ENCODE measurements at regions not wholly inside any gene's neighbourhood (a gene's known extent, or its start where the extent isn't known, plus 50 kb on each side); places are given as distances from the start of the nearest gene placed in this dataset.

DNA sequence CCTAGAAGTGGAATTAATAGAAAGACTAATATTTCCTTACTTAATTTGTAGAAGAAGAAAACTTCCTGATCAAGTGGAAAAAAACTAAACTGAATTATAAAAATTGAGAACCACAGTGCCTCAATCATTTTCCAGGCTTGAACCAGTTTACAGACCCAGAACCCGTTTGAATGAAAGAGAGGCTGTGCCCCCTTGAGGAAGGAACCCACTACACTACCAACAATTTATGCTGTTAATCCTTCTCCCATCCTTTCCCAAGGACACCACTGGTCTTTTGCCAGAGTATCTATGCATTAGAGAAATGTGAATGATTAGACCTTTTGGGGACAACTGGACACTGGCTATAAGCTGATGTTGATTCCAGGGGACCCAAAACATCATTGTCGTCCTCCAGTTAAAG is 842.6 kb downstream of the TECRL start:
- no peak for DNase-seq (ENCODE audit: low read depth, low spot score)
- H3K9ac ChIP-seq (ENCODE audit: insufficient read length): no peak overlapping the region
- H3K9me3 ChIP-seq (ENCODE audit: low read depth, low read length): no peaks in the 10 kb centered on the region
- no peak for TF ChIP-seq EZH2 (IDR thresholded peaks at IDR 0.05)
- no peak for TF ChIP-seq POLR2AphosphoS5 (IDR thresholded peaks at IDR 0.05; ENCODE audit: borderline replicate concordance, low read depth, low read length)
- TF ChIP-seq FOXP2 (optimal IDR thresholded peaks at IDR 0.05; ENCODE audit: control extremely low read depth, extremely low read length, insufficient read depth): no peak
- no peak overlapping the region for H3K27ac ChIP-seq
- no peak overlapping the region for H3K4me3 ChIP-seq
- no peaks in the 10 kb centered on the region for H3K36me3 ChIP-seq (ENCODE audit: insufficient read depth, low read length)

DNA sequence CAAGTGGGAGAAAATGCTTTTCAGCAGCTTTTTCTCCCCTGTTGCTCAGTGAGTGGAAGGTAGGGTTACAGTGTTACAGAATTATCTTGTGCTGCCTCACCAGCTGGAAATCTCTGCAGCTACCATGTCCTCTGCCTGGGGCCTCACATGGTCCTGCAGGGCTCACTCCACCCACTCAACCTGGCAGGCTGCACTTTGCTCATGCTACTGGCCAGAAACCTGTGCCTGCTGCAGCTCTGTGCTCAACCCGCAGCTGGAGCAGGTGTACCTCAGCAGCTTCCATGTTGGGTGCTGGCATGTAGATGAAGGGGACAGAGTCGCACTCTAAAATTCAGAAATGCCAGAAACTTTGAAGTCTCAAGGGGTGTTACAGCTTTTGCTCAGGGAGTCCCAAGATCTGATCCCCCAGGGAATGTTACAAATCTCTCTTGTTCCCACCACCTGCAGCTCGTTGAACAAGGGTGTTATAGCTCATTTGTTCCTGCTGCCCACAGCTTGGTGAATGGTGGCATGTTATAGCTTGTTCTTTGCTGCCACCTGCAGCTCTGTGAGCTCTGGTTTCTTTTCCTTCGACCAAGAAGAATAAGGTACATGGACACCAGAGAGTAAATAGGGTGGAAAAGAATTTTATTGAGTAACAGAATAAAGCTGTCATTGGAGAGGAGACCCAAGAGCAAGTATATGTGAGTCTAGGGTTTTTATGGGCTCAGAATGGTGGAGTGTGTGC is 845.8 kb downstream of the TECRL start:
- no peak for TF ChIP-seq FOXP2 (optimal IDR thresholded peaks at IDR 0.05; ENCODE audit: control extremely low read depth, extremely low read length, insufficient read depth)
- TF ChIP-seq POLR2AphosphoS5 (IDR thresholded peaks at IDR 0.05; ENCODE audit: borderline replicate concordance, low read depth, low read length): no peak
- no peak for TF ChIP-seq EZH2 (IDR thresholded peaks at IDR 0.05)
- Histone ChIP-seq H3K4me3 (no peak overlapping the region), H3K9ac (ENCODE audit: insufficient read length) (no peak overlapping the region), H3K36me3 (ENCODE audit: insufficient read depth, low read length) (no peaks in the 10 kb centered on the region), H3K9me3 (ENCODE audit: low read depth, low read length) (peaks cover 5% of the 10 kb centered on the region; the same call in 1 of the 2 replicates), H3K27ac (no peak overlapping the region)
- no peak for DNase-seq (ENCODE audit: low read depth, low spot score)

DNA sequence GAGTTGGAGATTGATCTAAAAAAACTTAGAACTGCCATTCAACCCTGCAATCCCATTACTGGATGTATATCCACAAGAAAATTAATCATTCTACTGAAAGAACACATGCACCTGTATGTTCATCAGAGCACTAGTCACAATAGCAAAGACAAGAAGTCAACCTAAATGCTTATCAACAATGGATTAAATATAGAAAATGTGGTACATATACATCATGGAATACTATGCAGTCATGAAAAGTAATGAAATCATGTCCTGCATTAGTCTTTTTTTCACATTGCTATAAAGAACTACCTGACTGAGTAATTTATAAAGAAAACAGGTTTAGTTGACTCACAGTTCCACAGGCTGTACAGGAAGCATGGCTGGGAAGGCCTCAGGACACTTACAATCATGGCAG is 850.5 kb downstream of the TECRL start:
- H3K9ac ChIP-seq (ENCODE audit: insufficient read length): no peak overlapping the region
- peaks cover 5% of the 10 kb centered on the region; the same call in 1 of the 2 replicates for H3K9me3 ChIP-seq (ENCODE audit: low read depth, low read length)
- no peak overlapping the region for H3K4me3 ChIP-seq
- no peaks in the 10 kb centered on the region for H3K36me3 ChIP-seq (ENCODE audit: insufficient read depth, low read length)
- TF ChIP-seq POLR2AphosphoS5 (IDR thresholded peaks at IDR 0.05; ENCODE audit: borderline replicate concordance, low read depth, low read length) (no peak), EZH2 (IDR thresholded peaks at IDR 0.05) (no peak)
- H3K27ac ChIP-seq: no peak overlapping the region
- DNase-seq (ENCODE audit: low read depth, low spot score): no peak

- no peak overlapping the region for H3K4me3 ChIP-seq
- peaks cover 5% of the 10 kb centered on the region; the same call in 1 of the 2 replicates for H3K9me3 ChIP-seq (ENCODE audit: low read depth, low read length)
- no peak overlapping the region for H3K9ac ChIP-seq (ENCODE audit: insufficient read length)
- DNase-seq (ENCODE audit: low read depth, low spot score): no peak
- TF ChIP-seq POLR2AphosphoS5 (IDR thresholded peaks at IDR 0.05; ENCODE audit: borderline replicate concordance, low read depth, low read length) (no peak), FOXP2 (optimal IDR thresholded peaks at IDR 0.05; ENCODE audit: control extremely low read depth, extremely low read length, insufficient read depth) (no peak), EZH2 (IDR thresholded peaks at IDR 0.05) (no peak)
- H3K36me3 ChIP-seq (ENCODE audit: insufficient read depth, low read length): no peaks in the 10 kb centered on the region
- H3K27ac ChIP-seq: no peak overlapping the region
These were observed 852.9 kb downstream of the TECRL start for GRCh38 chr4:63556332-63556731.

DNA sequence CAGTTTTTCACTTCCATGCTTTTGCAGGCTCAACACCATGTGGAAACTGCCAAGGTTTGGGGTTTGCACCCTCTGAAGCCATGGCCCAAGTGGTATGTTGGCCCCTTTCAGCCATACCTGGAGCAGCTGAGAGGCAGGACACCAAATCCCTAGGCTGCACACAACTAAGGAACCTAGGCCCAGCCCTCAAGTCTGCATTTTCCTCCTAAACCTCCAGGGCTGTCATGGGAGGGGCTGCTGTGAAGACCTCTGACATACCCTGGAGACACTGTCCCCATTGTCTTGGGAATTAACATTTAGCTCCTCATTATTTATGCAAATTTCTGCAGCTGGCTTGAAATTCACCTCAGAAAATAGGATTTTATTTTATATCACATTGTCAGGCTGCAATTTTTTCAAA is 856.1 kb downstream of the TECRL start:
- H3K27ac ChIP-seq: no peak overlapping the region
- no peak for TF ChIP-seq POLR2AphosphoS5 (IDR thresholded peaks at IDR 0.05; ENCODE audit: borderline replicate concordance, low read depth, low read length)
- TF ChIP-seq FOXP2 (optimal IDR thresholded peaks at IDR 0.05; ENCODE audit: control extremely low read depth, extremely low read length, insufficient read depth): no peak
- no peak for TF ChIP-seq EZH2 (IDR thresholded peaks at IDR 0.05)
- no peak for DNase-seq (ENCODE audit: low read depth, low spot score)
- no peaks in the 10 kb centered on the region for H3K36me3 ChIP-seq (ENCODE audit: insufficient read depth, low read length)
- no peak overlapping the region for H3K9ac ChIP-seq (ENCODE audit: insufficient read length)
- H3K9me3 ChIP-seq (ENCODE audit: low read depth, low read length): no peaks in the 10 kb centered on the region
- H3K4me3 ChIP-seq: no peak overlapping the region

- no peaks in the 10 kb centered on the region for H3K36me3 ChIP-seq (ENCODE audit: insufficient read depth, low read length)
- H3K4me3 ChIP-seq: no peak overlapping the region
- no peak for DNase-seq (ENCODE audit: low read depth, low spot score)
- H3K9me3 ChIP-seq (ENCODE audit: low read depth, low read length): no peaks in the 10 kb centered on the region
- TF ChIP-seq EZH2 (IDR thresholded peaks at IDR 0.05) (no peak), POLR2AphosphoS5 (IDR thresholded peaks at IDR 0.05; ENCODE audit: borderline replicate concordance, low read depth, low read length) (no peak), FOXP2 (optimal IDR thresholded peaks at IDR 0.05; ENCODE audit: control extremely low read depth, extremely low read length, insufficient read depth) (no peak)
- no peak overlapping the region for H3K27ac ChIP-seq
- H3K9ac ChIP-seq (ENCODE audit: insufficient read length): no peak overlapping the region
These were observed 867.4 kb downstream of the TECRL start for GRCh38 chr4:63541828-63542227.

- Histone ChIP-seq H3K36me3 (ENCODE audit: insufficient read depth, low read length) (no peaks in the 10 kb centered on the region), H3K9ac (ENCODE audit: insufficient read length) (no peak overlapping the region), H3K9me3 (ENCODE audit: low read depth, low read length) (no peaks in the 10 kb centered on the region; the same call in 1 of the 2 replicates), H3K4me3 (no peak overlapping the region), H3K27ac (no peak overlapping the region)
- no peak for TF ChIP-seq EZH2 (IDR thresholded peaks at IDR 0.05)
- no peak for TF ChIP-seq POLR2AphosphoS5 (IDR thresholded peaks at IDR 0.05; ENCODE audit: borderline replicate concordance, low read depth, low read length)
- no peak for TF ChIP-seq FOXP2 (optimal IDR thresholded peaks at IDR 0.05; ENCODE audit: control extremely low read depth, extremely low read length, insufficient read depth)
- no peak for DNase-seq (ENCODE audit: low read depth, low spot score)
These were observed 879.5 kb downstream of the TECRL start for GRCh38 chr4:63529581-63530337.

DNA sequence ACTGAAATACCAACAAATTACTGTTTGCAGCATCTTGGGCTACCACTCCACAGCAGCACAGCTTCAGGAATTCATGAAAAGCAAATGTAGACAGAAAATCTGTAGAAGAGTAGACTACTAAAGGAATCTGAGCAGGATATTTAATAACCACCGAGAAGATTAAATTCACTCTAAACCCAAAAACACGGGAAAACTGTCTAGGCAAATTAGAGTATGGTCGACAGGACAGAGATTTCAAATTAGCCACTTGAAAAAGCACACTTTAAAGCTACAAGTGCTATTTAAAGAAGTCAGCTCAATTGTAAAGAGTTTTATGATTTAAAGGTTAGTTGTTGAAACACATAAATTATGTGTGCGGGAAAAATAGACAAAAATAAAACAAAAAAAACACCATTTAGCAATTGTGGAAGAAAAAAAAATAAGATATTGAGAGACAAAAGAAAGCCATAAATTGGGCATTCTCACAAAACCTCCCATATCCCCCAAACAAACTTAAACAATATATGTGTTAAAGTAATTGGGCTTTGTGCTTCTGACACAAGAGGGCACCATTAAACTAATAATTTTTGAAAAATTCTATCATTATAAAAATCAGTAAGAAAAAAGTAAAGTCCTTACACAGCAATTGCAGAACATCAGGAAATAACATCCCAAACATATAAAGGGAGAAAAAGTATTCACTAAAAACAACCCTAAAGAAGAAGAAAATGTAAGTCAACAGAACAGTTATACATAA is 880.8 kb downstream of the TECRL start:
- DNase-seq (ENCODE audit: low read depth, low spot score): peak; percentile 16
- no peaks in the 10 kb centered on the region; the same call in 1 of the 2 replicates for H3K9me3 ChIP-seq (ENCODE audit: low read depth, low read length)
- H3K9ac ChIP-seq (ENCODE audit: insufficient read length): peak overlapping the region; percentile 65
- peak overlapping the region; percentile 59 for H3K4me3 ChIP-seq
- no peaks in the 10 kb centered on the region for H3K36me3 ChIP-seq (ENCODE audit: insufficient read depth, low read length)
- TF ChIP-seq POLR2AphosphoS5 (IDR thresholded peaks at IDR 0.05; ENCODE audit: borderline replicate concordance, low read depth, low read length) (no peak), FOXP2 (optimal IDR thresholded peaks at IDR 0.05; ENCODE audit: control extremely low read depth, extremely low read length, insufficient read depth) (no peak), EZH2 (IDR thresholded peaks at IDR 0.05) (no peak)
- H3K27ac ChIP-seq: peak overlapping the region; percentile 63

Data from SK-N-MC (cell line).